Inferior parietal cortex (tissue), 1 donor: ENCODE measurements at regions not wholly inside any gene's neighbourhood (a gene's known extent, or its start where the extent isn't known, plus 50 kb on each side); places are given as distances from the start of the nearest gene placed in this dataset.
"Not testable (repeated sequence)": the region's sequence is repeated elsewhere in the genome, so short reads cannot be mapped to it uniquely, and the experiment has no call there.

Experiments used
- DNase-seq: peaks from one replicate; pipeline ENCODE4 v3.0.0-alpha.2; 2016; ENCODE audit errors: extremely low spot score

DNA sequence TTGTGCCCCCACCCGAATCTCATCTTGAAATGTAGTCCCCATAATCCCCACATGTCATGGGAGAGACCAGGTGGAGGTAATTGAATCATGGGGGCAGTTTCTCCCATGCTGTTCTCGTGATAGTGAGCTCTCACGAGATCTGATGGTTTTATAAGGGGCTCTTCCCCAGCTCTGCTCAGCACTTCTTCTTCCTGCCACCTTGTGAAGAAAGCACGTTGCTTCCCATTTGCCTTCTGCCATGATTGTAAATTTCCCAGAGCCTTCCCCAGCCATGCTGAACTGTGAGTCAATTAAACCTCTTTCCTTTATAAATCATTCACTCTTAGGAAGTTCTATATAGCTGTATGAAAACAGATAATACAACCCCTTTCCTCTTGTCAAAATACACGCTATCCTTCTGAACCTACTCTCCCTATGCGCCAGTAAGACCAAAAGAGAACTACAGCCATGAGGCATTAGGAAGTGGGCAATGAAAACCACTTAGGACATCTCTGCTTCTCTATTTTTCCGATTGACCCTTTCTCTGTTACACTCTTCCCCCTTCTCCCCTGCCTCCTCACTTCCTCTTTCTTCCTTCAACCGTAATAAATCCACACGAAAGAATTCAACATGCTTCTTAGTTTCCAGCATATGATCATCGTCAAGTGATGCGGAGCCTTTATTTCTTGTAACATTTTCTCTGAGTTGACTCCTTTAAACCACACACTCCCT, 101.2 kb upstream of the WDR11 start:
- DNase-seq, result no peak

DNA sequence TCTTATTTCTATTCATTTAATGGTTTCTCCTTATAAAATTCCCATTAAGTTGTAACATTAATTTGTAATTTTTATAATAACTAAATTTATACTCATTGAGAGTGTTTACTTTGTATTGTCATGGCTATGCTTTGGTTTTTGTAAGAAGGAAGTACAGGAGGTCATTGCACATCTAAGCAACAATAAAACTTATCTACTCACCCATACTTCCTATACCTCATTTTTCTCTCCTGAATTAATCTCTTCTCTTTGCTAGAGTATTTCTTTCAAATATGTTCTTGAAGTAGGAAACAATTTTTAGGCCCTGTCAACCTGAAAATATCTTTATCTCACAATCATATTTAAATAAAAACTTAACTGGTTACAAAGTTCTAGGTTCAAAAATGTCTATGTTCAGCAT, 95.4 kb upstream of the WDR11 start:
- DNase-seq, result no peak

DNA sequence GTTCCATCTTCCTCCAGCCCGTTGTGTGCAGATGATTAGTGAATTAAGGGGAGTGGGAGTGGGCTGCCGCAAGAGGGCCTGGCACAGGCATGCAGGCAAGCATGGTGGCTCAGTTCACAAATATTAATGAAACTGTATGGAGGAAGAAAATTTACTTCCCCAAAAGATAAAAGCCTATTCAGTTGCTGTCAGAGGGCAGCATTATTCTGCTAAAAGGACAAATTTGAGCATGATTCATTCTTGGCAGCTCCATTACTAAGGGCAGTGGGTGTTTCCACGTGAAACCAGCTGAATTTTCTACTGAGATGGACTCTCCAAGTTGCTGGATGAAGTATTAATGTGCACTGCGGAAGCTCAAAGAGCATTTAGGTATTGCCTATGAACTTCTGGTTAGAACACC, 90.9 kb upstream of the WDR11 start:
- DNase-seq, result no peak

DNA sequence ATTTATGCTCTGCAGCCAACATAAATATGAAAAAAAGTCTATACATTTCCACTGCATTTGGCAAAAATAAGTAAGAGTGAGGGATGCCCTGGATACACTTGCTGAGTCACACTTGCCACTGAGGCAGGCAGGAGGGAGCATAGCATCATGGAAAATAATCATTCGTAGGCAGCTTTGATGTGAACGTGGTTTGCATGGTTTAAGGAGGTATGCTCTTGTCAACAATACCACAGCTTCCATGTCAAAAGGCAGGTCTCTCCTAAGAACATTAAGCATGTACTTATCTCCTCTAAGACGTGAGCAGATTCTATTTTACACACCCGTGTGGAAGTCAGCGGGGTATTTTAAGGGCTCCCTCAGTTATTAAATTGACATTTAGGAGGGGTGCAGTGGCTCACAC, 89.2 kb upstream of the WDR11 start:
- DNase-seq, result no peak

DNA sequence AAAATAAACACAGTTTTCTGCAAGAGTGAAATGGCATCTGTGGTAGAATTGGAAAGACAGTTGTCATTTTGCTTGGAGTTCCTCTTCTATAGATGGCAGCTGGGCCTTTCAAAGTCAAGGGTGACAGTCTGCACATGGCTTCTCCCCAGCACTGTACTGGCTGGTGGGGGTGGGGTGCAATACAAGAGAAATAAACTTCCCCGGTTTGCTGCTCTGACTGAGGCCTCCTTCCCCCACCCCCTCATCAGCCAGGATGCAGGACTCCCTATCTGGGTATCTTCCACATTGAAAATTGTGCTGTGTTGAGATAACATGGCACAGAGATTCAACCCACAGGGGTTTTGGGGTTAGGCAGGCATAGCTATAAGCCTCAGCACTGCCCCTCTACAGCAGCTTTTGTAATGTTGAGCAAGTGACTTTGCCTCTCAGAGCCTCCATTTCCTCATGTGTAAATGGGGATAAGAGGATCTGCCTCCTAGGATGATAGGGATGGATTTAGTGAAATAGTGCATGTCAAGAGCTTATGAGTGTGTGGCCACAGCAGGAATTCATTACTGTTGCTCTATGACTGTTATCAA, 85.8 kb upstream of the WDR11 start:
- no peak for DNase-seq

DNA sequence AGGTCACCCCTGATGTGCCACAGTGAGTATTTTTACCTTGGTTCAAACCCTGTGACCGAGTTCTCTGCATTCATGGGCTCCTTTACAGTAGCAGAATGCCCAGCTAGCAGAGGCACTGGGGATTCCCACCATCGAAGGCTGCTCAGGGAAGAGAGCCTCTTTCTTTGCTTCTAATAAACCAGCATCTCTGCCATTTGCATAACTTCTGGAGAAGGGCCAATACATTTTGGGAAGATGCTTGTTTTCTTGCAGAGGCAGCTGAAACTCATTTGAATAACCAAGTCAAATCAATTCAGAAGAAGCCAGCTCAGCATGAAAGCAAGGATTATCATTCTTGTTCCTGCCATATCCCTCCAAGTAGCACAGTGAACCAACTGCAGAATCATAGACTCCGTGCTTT, 82.9 kb upstream of the WDR11 start:
- no peak for DNase-seq

DNA sequence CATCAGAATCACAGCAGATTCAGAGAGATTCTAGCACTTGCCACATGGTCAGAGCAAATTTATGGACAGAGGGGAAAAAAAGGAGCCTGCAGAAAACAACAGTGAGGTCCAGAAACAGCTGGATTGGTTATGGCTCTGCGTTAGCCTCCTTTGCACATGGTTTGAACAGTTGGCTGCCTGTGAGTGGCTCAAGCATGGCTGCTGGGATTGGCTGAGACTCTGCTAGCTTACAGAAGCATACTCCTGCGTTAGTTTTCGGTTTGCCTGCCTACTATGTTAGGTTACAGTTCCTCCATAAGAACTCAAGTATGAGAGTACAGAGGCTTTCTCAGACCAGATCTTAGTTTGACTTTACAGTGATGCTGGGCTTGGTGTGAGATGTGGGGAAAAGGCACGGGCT, 80.7 kb upstream of the WDR11 start:
- DNase-seq, result no peak

DNA sequence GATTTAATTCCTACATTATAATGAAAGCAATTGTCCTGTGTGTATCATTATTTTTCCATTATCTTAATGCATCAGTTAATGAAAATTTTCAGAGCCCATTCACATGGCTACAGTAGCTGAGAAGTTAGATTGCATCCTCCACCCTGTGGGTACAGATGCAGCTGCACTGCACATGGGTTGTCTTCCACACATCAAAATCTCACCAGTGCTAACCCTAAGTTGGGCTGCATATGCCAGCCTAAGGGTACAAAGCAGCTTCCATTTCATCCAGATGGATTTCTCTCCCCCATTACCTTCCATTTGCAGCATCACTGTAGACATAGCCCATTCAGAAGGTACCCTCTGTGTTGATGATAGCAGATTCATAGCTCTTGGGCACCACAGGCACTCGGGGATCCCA, 74.7 kb upstream of the WDR11 start:
- DNase-seq, result no peak

DNA sequence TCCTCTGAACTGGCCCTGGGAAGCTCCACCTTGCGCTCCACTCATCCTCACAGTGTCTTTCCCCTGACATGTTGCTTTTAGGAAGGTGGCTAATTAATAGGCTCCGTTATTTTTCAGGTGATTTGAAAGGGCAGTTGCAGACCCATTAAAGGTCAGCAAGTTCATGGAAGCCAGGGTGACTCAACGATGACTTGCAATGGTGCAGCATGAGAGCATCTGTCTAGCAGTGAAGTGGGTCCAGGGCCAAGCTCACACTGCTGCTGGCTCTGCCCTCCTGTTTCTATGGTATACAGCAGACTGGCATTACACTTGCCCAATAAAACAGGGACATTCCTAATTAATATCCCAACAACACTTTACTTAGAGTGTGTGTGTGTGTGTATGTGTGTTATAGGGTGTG, 68.8 kb upstream of the WDR11 start:
- DNase-seq, result no peak

DNA sequence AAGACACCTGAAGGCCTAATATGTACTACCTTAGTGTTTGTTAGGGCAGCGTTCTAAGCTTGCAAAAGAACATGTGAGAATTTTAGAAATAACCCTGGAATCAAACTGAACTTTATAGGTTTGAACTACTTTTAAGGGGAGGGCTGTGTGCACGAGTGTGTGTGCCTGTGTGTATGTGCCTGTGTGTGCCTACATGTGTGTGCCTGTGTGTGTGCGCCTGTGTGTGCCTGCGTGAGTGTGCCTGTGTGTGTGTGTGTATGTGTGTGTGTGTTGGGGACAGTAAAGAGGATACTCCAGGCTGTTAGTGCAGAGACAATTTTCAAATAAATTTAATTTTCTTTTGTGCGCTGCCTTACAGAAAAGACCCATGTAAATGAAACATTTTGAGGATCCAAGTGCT, 68.1 kb upstream of the WDR11 start:
- DNase-seq, result no peak

DNA sequence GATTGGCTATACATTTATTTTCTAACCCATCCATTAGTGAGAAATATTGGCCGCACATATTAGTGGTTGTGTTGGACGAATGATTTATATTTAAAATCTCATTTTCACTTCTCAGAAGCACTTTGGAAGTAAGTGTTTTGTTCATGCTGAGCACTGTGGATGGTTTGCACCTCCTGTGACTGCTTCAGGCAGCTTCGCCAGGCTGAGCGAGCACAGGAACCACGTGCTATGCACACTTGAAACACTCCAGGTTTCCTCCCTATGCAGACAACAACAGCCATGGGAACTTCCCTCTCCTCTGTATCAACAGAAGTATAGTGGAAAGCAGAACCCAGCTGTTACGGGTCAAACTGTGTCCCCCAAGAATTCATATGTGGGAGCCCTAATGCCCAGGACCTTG, 67.3 kb upstream of the WDR11 start:
- no peak for DNase-seq

DNA sequence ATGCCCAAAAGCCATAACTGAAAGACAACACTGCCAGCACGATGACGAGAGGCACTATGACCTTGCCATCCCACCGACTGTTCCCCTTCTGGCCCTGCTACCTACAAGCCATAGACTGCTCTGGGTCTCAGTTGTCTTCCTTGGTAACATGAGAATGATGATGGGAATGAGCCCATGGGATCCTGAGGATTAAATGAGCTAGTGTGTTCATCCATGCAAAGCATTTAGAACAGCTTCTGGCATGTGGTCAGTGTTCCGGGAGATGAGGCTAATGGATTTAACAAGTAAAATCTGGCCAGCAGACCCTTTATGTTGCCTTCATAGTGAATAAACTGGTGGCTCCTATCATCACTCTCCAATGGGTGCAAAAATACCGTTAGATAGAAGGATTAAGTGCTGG, 62.4 kb upstream of the WDR11 start:
- no peak for DNase-seq

DNA sequence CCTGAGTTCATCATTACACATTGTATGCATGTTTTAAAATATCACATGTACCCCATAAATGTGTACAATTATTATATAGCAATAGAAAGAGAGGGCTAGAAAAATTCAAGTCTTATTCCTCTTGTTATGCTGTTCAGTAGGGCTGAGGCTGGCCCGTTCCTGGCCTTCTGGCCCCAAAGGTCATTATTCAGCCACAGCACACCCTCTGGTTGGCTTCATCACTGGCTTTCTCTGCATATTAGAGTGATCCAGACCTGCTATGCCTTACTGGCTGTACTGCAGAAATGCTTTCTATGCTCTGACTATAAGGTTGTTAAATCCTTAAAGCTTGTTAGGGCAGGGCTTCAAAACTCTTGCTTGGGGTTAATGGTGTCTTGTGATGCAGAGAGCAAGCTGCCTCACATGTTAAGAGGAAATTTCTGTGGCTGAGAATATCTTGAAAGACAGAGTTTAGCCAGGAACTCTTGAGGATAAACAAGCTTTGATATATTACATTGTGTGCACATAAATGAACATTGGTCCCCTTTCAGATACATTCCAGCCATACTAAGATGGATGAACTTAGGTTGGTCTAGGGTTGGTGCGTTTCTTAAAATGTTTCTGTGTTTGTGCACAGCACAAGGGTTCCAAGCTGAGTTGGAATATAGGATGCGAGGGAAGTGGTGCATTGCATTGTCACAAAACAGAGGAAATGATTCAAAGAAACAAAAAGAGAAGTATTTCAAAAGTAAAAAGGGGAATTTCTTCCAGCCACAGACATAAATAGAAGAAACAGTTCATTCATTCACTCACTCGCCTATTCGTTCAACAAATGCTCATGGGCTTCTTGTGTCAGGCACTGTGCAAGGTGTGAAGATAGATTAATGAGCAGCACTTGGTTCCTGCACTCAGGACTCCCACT, 61.6 kb upstream of the WDR11 start:
- no peak for DNase-seq

DNA sequence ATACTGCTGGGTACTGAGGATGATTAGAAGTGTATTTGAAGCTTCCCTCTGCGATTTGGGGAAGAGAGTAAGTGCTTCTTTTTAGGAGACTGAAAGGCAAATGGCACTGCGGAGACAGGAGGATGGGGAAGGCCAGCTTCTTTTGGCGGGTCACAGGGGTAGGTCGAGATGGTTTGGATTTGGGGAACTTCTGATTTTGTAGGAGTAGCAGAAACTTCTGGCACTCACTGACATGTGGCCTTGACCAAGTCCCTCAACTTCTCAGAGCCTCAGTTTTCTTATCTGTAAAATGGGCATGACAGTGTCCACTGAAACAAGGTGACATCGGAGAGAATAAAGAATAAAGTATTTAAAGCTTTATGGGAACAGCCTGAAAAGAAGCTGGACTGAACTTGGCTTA, 59.8 kb upstream of the WDR11 start:
- no peak for DNase-seq

DNA sequence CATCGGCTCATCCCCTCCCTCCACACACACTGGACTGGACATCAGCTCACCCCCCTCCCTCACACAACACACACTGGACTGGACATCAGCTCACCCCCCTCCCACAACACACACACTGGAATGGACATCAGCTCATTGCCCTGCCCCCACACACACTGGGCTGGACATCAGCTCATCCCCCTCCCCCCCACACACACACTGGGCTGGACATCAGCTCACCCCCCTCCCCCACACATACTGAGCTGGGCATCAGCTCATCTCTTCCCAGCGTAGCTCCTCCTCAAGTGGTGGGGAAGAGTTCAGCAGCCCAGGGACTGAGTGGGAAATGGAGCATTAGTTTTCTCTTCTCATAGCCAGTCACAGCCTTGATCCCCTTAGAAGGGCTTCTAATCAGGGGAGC, 58.1 kb upstream of the WDR11 start:
- DNase-seq, result no peak

DNA sequence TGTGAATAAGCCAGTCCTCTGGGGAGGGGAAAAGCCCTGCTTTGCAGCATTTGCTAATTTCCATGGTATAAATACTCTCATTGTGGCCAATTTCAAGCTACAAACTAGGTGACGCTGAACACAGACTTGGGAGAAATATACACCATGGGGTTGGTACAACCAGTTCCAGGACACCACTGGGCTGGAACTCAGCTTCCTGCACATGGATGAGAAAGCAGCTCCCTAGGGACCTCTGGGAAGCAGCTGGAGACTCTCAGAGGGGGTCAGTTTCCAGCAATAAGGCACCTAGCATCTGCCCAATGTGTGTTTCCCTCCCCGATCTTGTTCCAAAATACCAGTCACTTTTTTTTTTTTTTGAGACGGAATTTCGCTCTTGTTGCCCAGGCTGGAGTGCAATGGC, 56.8 kb upstream of the WDR11 start:
- DNase-seq, result no peak

DNA sequence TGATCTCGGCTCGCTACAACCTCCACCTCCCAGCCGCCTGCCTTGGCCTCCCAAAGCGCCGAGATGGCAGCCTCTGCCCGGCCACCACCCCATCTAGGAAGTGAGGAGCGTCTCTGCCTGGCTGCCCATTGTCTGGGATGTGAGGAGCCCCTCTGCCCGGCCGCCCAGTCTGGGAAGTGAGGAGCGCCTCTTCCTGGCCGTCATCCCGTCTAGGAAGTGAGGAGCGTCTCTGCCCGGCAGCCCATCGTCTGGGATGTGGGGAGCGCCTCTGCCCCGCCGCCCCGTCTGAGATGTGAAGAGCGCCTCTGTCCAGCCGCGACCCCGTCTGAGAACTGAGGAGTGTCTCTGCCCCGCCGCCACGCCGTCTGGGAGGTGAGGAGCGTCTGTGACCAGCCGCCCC, 52.9 kb upstream of the WDR11 start:
- DNase-seq, result not testable (repeated sequence)

DNA sequence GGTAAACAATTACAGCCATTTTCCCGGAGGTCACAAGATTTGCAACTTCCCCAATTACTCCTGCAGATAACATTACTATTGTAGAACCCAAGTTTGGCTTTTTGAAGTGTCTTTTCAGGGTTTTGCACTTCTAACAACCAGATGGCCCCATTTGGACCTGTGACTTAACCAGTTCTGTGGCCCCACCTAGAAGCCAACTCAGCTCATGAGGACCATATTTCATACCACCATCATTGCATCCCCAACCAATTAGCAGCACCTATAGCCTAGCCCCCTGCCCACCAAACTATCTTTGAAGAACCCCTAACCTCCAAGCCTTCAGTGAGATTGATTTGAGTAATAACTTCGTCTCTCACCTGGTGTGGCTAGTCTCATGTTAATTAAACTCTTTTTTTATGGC, 51.3 kb upstream of the WDR11 start:
- no peak for DNase-seq

DNA sequence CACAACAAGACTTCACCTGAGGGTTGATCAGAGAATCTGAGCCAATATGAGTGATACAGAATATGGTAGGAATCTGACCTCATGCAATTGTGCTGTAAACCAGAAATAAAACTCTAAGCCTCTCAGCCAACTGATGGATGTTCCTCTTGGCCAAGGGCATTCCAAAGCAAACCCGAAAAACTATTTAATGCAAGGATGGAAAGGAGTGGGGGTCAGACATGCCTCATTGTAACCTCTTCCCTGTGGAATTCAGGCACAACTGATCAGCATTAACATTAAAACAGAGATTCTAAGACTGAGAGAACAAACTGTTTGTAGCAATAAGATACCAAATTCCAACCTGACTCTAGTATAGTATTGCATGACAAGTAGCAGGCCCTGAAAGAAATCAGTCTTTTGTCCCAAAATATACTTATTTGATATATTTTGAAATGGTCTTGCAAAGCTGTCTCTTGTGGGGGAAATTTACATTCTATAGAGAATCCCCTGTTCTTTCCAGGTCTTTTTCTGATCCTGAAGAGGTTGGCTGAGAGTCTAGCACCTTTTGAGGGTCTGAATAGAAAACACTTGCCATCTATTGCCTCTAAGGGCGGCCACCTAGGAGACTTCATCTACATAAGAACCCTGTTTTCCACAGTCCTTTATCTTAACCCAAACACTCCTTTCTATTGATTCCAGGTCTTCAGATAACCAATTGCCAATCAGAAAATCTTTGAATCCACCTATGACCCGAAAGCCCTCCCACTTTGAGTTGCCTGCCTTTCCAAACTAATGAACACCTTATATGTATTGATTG, 50.4 kb upstream of the WDR11 start:
- no peak for DNase-seq
